B cell (primary cell): ENCODE measurements at regions not wholly inside any gene's neighbourhood (a gene's known extent, or its start where the extent isn't known, plus 50 kb on each side); places are given as distances from the start of the nearest gene placed in this dataset.

Experiments used
- ATAC-seq: fragments of 200-7000 bp; cut with Tn5 transposase; one replicate; pipeline ENCODE4 v1.10.0; 2021; ENCODE audit warnings: low read depth, mild to moderate bottlenecking, moderate number of reproducible peaks, moderate library complexity
- CTCF ChIA-PET: fragments of 350-600 bp; sonication (Branson Sonifier 250); formaldehyde crosslinking; loops from one replicate; lab custom pipeline; 2021; ENCODE audit warnings: antibody characterized with exemption, inconsistent platforms; lab: Charles Lee
- POLR2A ChIA-PET: fragments of 350-600 bp; sonication (Branson Sonifier 250); formaldehyde crosslinking; loops from one replicate; lab custom pipeline; 2021; ENCODE audit warnings: antibody characterized with exemption; lab: Charles Lee
- DNase-seq: peaks from one replicate; pipeline ENCODE4 v3.0.0; 2013
- H2AFZ ChIP-seq: 2 replicates; pipeline ENCODE4 v1.6.1; 2012; ENCODE audit warnings: mild to moderate bottlenecking, low read depth, low read length; ENCODE audit not compliant: insufficient read depth, poor library complexity, severe bottlenecking
- H3K27ac ChIP-seq, 2 donors: 1 replicate in 1 of 2; 2 replicates in 1 of 2; pipeline ENCODE4 v1.5.1; 2012 to 2013; ENCODE audit warnings: low read length in 2 of 2, mild to moderate bottlenecking in 2 of 2, moderate library complexity in 1 of 2
- H3K27me3 ChIP-seq, 4 experiments: fragments of 200-600 bp in 1 of 4; sonication (generic) in 1 of 4; replicated peaks in 1 of 4; 1 replicate in 2 of 4; 2 replicates in 2 of 4; pipeline versions ENCODE4 v1.6.1 to v1.7.0; 2013 to 2016; ENCODE audit warnings: low read length in 3 of 4, mild to moderate bottlenecking in 2 of 4, mixed read lengths in 1 of 4, moderate library complexity in 1 of 4; ENCODE audit not compliant: insufficient read depth in 4 of 4, control insufficient read depth in 3 of 4; ENCODE audit errors: control extremely low read depth in 1 of 4
- H3K36me3 ChIP-seq, 2 experiments: replicated peaks in 1 of 2; 1 replicate in 1 of 2; 2 replicates in 1 of 2; pipeline versions ENCODE4 v1.6.1 to v1.7.1; 2013; ENCODE audit warnings: low read length in 1 of 2; ENCODE audit not compliant: insufficient read depth in 2 of 2, control insufficient read depth in 1 of 2; ENCODE audit errors: control extremely low read depth in 1 of 2, extremely low read depth in 1 of 2
- H3K4me1 ChIP-seq, 2 donors: fragments of 200-600 bp in 1 of 2; sonication (generic) in 1 of 2; 1 replicate in 1 of 2; 2 replicates in 1 of 2; pipeline versions ENCODE4 v1.5.1 to v1.6.1; 2013 to 2017; ENCODE audit warnings: low read length in 2 of 2; ENCODE audit not compliant: control insufficient read depth in 2 of 2, insufficient read depth in 2 of 2
- H3K4me2 ChIP-seq: replicated peaks from 2 replicates; pipeline ENCODE3; 2012; ENCODE audit warnings: mild to moderate bottlenecking, low read depth, low read length; ENCODE audit not compliant: poor library complexity, severe bottlenecking
- H3K4me3 ChIP-seq, 5 experiments: fragments of 200-600 bp in 1 of 5; sonication (generic) in 1 of 5; 1 replicate in 3 of 5; 2 replicates in 2 of 5; pipeline versions ENCODE4 v1.5.1 to v1.7.0; 2011 to 2016; ENCODE audit warnings: low read length in 4 of 5, mild to moderate bottlenecking in 4 of 5, low read depth in 2 of 5, control low read depth in 1 of 5, moderate library complexity in 1 of 5; ENCODE audit not compliant: insufficient read depth in 1 of 5; ENCODE audit errors: control extremely low read depth in 1 of 5, extremely low read depth in 1 of 5
- H3K79me2 ChIP-seq: fragments of 200-600 bp; sonication (generic); one replicate; pipeline ENCODE4 v1.6.0; 2016; ENCODE audit warnings: low read length; ENCODE audit not compliant: control insufficient read depth, insufficient read depth
- H3K9ac ChIP-seq: fragments of 200-600 bp; sonication (generic); 2 replicates; pipeline ENCODE4 v1.6.1; 2017; ENCODE audit warnings: mild to moderate bottlenecking, low read length, moderate library complexity
- H3K9me3 ChIP-seq, 3 donors: one replicate each; pipeline versions ENCODE4 v1.6.1 to v1.7.1; 2013; ENCODE audit warnings: low read length in 2 of 3; ENCODE audit not compliant: control insufficient read depth in 2 of 3, insufficient read depth in 1 of 3; ENCODE audit errors: control extremely low read depth in 1 of 3
- H4K20me1 ChIP-seq: 2 replicates; pipeline ENCODE4 v1.6.0; 2012; ENCODE audit warnings: mild to moderate bottlenecking, low read length; ENCODE audit not compliant: insufficient read depth, control insufficient read depth, poor library complexity, severe bottlenecking
- H3K27ac Mint-ChIP-seq: one replicate; pipeline ENCODE4 v1.8.0; 2021; ENCODE audit warnings: mixed read lengths
- H3K27me3 Mint-ChIP-seq: one replicate; pipeline ENCODE4 v1.8.0; 2021; ENCODE audit warnings: mixed read lengths
- H3K4me1 Mint-ChIP-seq: one replicate; pipeline ENCODE4 v1.8.0; 2021; ENCODE audit warnings: mixed read lengths
- H3K4me3 Mint-ChIP-seq: one replicate; pipeline ENCODE4 v1.8.0; 2021; ENCODE audit warnings: mixed read lengths
- H3K9me3 Mint-ChIP-seq: one replicate; pipeline ENCODE4 v1.8.0; 2022; ENCODE audit warnings: mixed read lengths; ENCODE audit not compliant: insufficient read depth
- CTCF ChIP-seq: fragments of 200-600 bp; IDR thresholded peaks from one replicate; pipeline ENCODE4 v1.8.0; 2022; ENCODE audit warnings: antibody characterized with exemption, mild to moderate bottlenecking
- EZH2 ChIP-seq: IDR thresholded peaks from 2 replicates; pipeline ENCODE4 v1.6.1; 2012; ENCODE audit warnings: borderline replicate concordance, low read depth, mild to moderate bottlenecking, moderate library complexity, low read length; ENCODE audit not compliant: insufficient read depth, poor library complexity, severe bottlenecking
- WGBS: methylation state at CpG from one replicate; pipeline ENCODE4 v1.1.5; 2013; ENCODE audit warnings: missing lambda C conversion rate; ENCODE audit not compliant: insufficient coverage; 5-methylcytosine and 5-hydroxymethylcytosine counted together
- intact Hi-C: fragments of 100-400 bp; cut with micrococcal nuclease; formaldehyde crosslinking; loops from one replicate; pipeline ENCODE4 v1.10.0; 2022

GRCh38 chr20:41900201-41900691, 282.1 kb upstream of the CHD6 start:
- Mint-ChIP-seq H3K9me3 (no peaks in the 10 kb centered on the region), H3K4me3 (no peak overlapping the region), H3K27me3 (no peaks in the 10 kb centered on the region), H3K4me1 (no peaks in the 10 kb centered on the region), H3K27ac (no peak overlapping the region)
- Histone ChIP-seq H3K27ac (no peak overlapping the region), H3K36me3 (no peaks in the 10 kb centered on the region), H3K4me2 (no peak overlapping the region), H3K4me1 (no peaks in the 10 kb centered on the region), H2AFZ (no peak overlapping the region), H3K9me3 (no peaks in the 10 kb centered on the region), H3K27me3 (peaks cover 0 to 7% (median 0%) of the 10 kb centered on the region in 4 experiments), H3K79me2 (no peaks in the 10 kb centered on the region), H3K9ac (no peak overlapping the region), H3K4me3 (no peak overlapping the region), H4K20me1 (no peaks in the 10 kb centered on the region)
- no peak for TF ChIP-seq CTCF
- TF ChIP-seq EZH2: no peak
- ATAC-seq (no peak), DNase-seq (no peak)
- POLR2A ChIA-PET: no interaction called here
- CTCF ChIA-PET: no interaction called here
- intact Hi-C loops: no loop called here
- WGBS: 93% methylated on average over 3 of the region's 4 CpGs

- H3K36me3 ChIP-seq: no peaks in the 10 kb centered on the region
- ChIA-PET CTCF (no interaction called here), POLR2A (no interaction called here)
- H3K27ac ChIP-seq: no peak overlapping the region
- 95% methylated on average over 5 of the region's 5 CpGs for WGBS
- Mint-ChIP-seq H3K4me1 (no peaks in the 10 kb centered on the region), H3K9me3 (no peaks in the 10 kb centered on the region), H3K4me3 (no peak overlapping the region), H3K27ac (no peak overlapping the region), H3K27me3 (no peaks in the 10 kb centered on the region)
- H2AFZ ChIP-seq: no peak overlapping the region
- no peak for DNase-seq
- H3K27me3 ChIP-seq: peaks cover 0 to 7% (median 0%) of the 10 kb centered on the region in 4 experiments
- TF ChIP-seq CTCF (no peak), EZH2 (no peak)
- intact Hi-C loops: no loop called here
- no peak overlapping the region for H3K4me2 ChIP-seq
- no peak for ATAC-seq
- no peaks in the 10 kb centered on the region for H3K4me1 ChIP-seq
- H3K4me3 ChIP-seq: no peak overlapping the region
- H3K9me3 ChIP-seq: no peaks in the 10 kb centered on the region
- H4K20me1 ChIP-seq: no peaks in the 10 kb centered on the region
- no peak overlapping the region for H3K9ac ChIP-seq
- H3K79me2 ChIP-seq: no peaks in the 10 kb centered on the region
Measured at GRCh38 chr20:41897708-41898107, 279.5 kb upstream of the CHD6 start.
